GM18870 (cell line): ENCODE measurements at regions not wholly inside any gene's neighbourhood (a gene's known extent, or its start where the extent isn't known, plus 50 kb on each side); places are given as distances from the start of the nearest gene placed in this dataset.

Experiments
- ATAC-seq: cut with Tn5 transposase; IDR thresholded peaks from one replicate; pipeline ENCODE4 v1.9.1; 2021; ENCODE audit warnings: moderate library complexity; ENCODE audit not compliant: unreplicated experiment

- no peak for ATAC-seq
Observed at GRCh38 chr6:22045261-22045912, 251.4 kb downstream of the PRL start.

GRCh38 chr6:22049002-22049401, 247.8 kb downstream of the PRL start:
- no peak for ATAC-seq

GRCh38 chr6:22053391-22053997, 243.3 kb downstream of the PRL start:
- no peak for ATAC-seq

GRCh38 chr6:22056398-22056797, 240.4 kb downstream of the PRL start:
- no peak for ATAC-seq

- no peak for ATAC-seq
Observed at GRCh38 chr6:22057962-22058361, 238.9 kb downstream of the PRL start.

GRCh38 chr6:22059126-22059525, 237.7 kb downstream of the PRL start:
- ATAC-seq, result no peak

GRCh38 chr6:22059946-22060345, 236.9 kb downstream of the PRL start:
- ATAC-seq, result no peak

- ATAC-seq, result peak; percentile 43
Observed at GRCh38 chr6:22062807-22063408, 233.9 kb downstream of the PRL start.

- peak; percentile 35 for ATAC-seq
Observed at GRCh38 chr6:22064558-22064957, 232.3 kb downstream of the PRL start.

GRCh38 chr6:22067122-22067521, 229.7 kb downstream of the PRL start:
- ATAC-seq, result no peak

- ATAC-seq, result no peak
Observed at GRCh38 chr6:22067671-22068070, 229.2 kb downstream of the PRL start.

- peak; percentile 71 for ATAC-seq
Observed at GRCh38 chr6:22068561-22069305, 228.1 kb downstream of the PRL start.

- no peak for ATAC-seq
Observed at GRCh38 chr6:22069306-22069800, 227.5 kb downstream of the PRL start.

- ATAC-seq, result no peak
Observed at GRCh38 chr6:22071270-22072041, 225.4 kb downstream of the PRL start.

GRCh38 chr6:22072949-22073348, 223.9 kb downstream of the PRL start:
- no peak for ATAC-seq

GRCh38 chr6:22073516-22074198, 223.2 kb downstream of the PRL start:
- ATAC-seq, result no peak

- no peak for ATAC-seq
Observed at GRCh38 chr6:22078288-22078687, 218.5 kb downstream of the PRL start.

GRCh38 chr6:22078802-22079545, 217.9 kb downstream of the PRL start:
- no peak for ATAC-seq

GRCh38 chr6:22079783-22080182, 217.1 kb downstream of the PRL start:
- ATAC-seq, result no peak

GRCh38 chr6:22081709-22082108, 215.1 kb downstream of the PRL start:
- ATAC-seq, result peak; percentile 78
